GM19395 (cell line): ENCODE measurements at regions not wholly inside any gene's neighbourhood (a gene's known extent, or its start where the extent isn't known, plus 50 kb on each side); places are given as distances from the start of the nearest gene placed in this dataset.

Source experiments
- ATAC-seq: cut with Tn5 transposase; IDR thresholded peaks from one replicate; pipeline ENCODE4 v1.9.1; 2021; ENCODE audit warnings: mild to moderate bottlenecking, moderate library complexity; ENCODE audit not compliant: unreplicated experiment

GRCh38 chr5:130731839-130732238 is 433.2 kb downstream of the HINT1 start:
- no peak for ATAC-seq

- ATAC-seq: no peak
Measured at GRCh38 chr5:130729541-130729940, 435.5 kb downstream of the HINT1 start.

GRCh38 chr5:130727830-130728229 is 437.2 kb downstream of the HINT1 start:
- ATAC-seq: no peak

GRCh38 chr5:130724658-130725057 is 440.4 kb downstream of the HINT1 start:
- ATAC-seq: no peak

- ATAC-seq: no peak
Measured at GRCh38 chr5:130720355-130720754, 444.7 kb downstream of the HINT1 start.

- ATAC-seq: no peak
Measured at GRCh38 chr5:130715541-130715940, 449.5 kb downstream of the HINT1 start.

- ATAC-seq: no peak
Measured at GRCh38 chr5:130714200-130714599, 450.9 kb downstream of the HINT1 start.

GRCh38 chr5:130712324-130712723 is 452.7 kb downstream of the HINT1 start:
- ATAC-seq: no peak

- ATAC-seq: no peak
Measured at GRCh38 chr5:130710596-130710995, 454.5 kb downstream of the HINT1 start.

- no peak for ATAC-seq
Measured at GRCh38 chr5:130708754-130709153, 456.3 kb downstream of the HINT1 start.

GRCh38 chr5:130706696-130707095 is 458.4 kb downstream of the HINT1 start:
- ATAC-seq: no peak

- no peak for ATAC-seq
Measured at GRCh38 chr5:130705368-130705767, 459.7 kb downstream of the HINT1 start.

GRCh38 chr5:130693509-130693908 is 471.5 kb downstream of the HINT1 start:
- ATAC-seq: no peak

- no peak for ATAC-seq
Measured at GRCh38 chr5:130692770-130693169, 472.3 kb downstream of the HINT1 start.

GRCh38 chr5:130689831-130690230 is 475.2 kb downstream of the HINT1 start:
- no peak for ATAC-seq

GRCh38 chr5:130687085-130687733 is 477.8 kb downstream of the HINT1 start:
- no peak for ATAC-seq

GRCh38 chr5:130678637-130679036 is 486.4 kb downstream of the HINT1 start:
- ATAC-seq: no peak

GRCh38 chr5:130666462-130666861 is 498.6 kb downstream of the HINT1 start:
- no peak for ATAC-seq

GRCh38 chr5:130652176-130652575 is 512.9 kb downstream of the HINT1 start:
- no peak for ATAC-seq

- ATAC-seq: no peak
Measured at GRCh38 chr5:130651440-130651839, 513.6 kb downstream of the HINT1 start.

GRCh38 chr5:130643321-130643720 is 521.7 kb downstream of the HINT1 start:
- no peak for ATAC-seq

- ATAC-seq: no peak
Measured at GRCh38 chr5:130642461-130642860, 522.6 kb downstream of the HINT1 start.

GRCh38 chr5:130627145-130627544 is 537.9 kb downstream of the HINT1 start:
- no peak for ATAC-seq
